ENCODE measurements at regions not wholly inside any gene's neighbourhood (a gene's known extent, or its start where the extent isn't known, plus 50 kb on each side); places are given as distances from the start of the nearest gene placed in this dataset.

GRCh38 chr22:49270595-49271368 lies 556.9 kb downstream of the BRD1 start:
- TF ChIP-seq CTCF (IDR thresholded peaks at IDR 0.05; ENCODE audit: low read depth, low read length, poor library complexity, severe bottlenecking), result no peak
- no peak for TF ChIP-seq EZH2phosphoT487 (IDR thresholded peaks at IDR 0.05; ENCODE audit: borderline replicate concordance, low read length)
